ENCODE measurements at regions not wholly inside any gene's neighbourhood (a gene's known extent, or its start where the extent isn't known, plus 50 kb on each side); places are given as distances from the start of the nearest gene placed in this dataset.
"Not testable (repeated sequence)": the region's sequence is repeated elsewhere in the genome, so short reads cannot be mapped to it uniquely, and the experiment has no call there.

DNA sequence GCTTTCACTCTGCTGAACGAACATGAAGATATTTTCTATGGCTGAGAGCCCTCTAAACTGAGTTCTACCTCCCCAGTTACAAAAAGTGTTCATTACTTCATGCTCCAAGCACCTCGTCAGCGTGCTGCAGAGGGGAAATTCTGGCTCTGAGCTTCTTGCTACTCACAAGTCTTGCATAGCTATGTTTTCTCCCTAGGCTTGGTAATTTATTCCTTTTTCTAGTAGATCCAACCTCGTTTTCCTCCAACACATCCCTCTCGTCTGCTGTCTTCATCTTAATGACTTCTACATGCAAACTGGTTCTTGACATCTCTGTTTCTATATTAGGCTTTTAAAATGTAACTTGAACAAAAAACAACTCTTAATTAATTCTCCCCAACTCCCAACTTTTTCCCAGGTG is 1034.5 kb downstream of the REEP3 start:
- Histone ChIP-seq H3K27me3 (ENCODE audit: insufficient read depth, low read length) (no peaks in the 10 kb centered on the region), H3K9ac (ENCODE audit: low read depth, low read length) (no peak overlapping the region), H3K4me1 (ENCODE audit: insufficient read depth, low read length) (no peaks in the 10 kb centered on the region; the same call in 1 of the 2 replicates), H3K9me3 (ENCODE audit: insufficient read depth, low read depth, low read length) (no peaks in the 10 kb centered on the region), H3K4me3 (ENCODE audit: low read length) (no peak overlapping the region), H3K36me3 (ENCODE audit: insufficient read depth, low read depth, low read length) (no peaks in the 10 kb centered on the region), H3K27ac (ENCODE audit: low read length) (no peak overlapping the region)

DNA sequence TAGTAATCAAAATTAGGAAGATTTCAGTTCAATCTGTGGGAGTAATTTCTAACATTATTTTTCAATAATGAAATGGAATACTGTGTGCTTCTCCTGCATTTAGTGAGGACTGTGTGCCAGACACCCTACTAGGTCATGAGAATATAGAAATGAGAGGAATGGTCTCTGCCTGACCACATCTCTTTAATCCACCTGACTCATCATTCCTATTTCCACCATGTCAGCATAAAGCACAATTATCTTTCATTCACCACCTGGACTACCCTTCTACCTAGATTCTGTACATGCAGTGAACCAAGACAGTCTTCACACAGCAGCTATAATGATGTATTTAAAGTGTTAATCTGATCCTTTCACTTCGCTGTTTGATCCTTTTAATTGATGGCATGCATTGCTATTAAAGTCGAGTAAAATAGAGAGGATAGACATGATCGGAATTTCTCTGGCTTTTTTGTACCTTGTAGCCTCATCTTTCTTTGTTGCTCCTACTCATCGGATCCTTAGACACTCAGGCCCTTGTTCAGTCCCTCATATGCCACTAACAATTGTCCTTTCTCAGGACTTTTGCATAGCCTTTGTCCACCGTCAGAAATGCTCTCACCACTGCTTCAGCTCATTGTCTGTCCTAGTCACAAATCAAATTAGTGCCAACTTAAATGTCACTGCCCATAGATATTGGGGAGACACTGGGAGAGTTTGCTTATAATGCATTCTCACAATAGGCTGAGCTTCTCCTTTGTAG is 1037.1 kb downstream of the REEP3 start:
- Histone ChIP-seq H3K27ac (ENCODE audit: low read length) (no peak overlapping the region), H3K36me3 (ENCODE audit: insufficient read depth, low read depth, low read length) (no peaks in the 10 kb centered on the region), H3K9me3 (ENCODE audit: insufficient read depth, low read depth, low read length) (no peaks in the 10 kb centered on the region), H3K9ac (ENCODE audit: low read depth, low read length) (no peak overlapping the region), H3K4me3 (ENCODE audit: low read length) (no peak overlapping the region), H3K27me3 (ENCODE audit: insufficient read depth, low read length) (no peaks in the 10 kb centered on the region), H3K4me1 (ENCODE audit: insufficient read depth, low read length) (no peaks in the 10 kb centered on the region)

DNA sequence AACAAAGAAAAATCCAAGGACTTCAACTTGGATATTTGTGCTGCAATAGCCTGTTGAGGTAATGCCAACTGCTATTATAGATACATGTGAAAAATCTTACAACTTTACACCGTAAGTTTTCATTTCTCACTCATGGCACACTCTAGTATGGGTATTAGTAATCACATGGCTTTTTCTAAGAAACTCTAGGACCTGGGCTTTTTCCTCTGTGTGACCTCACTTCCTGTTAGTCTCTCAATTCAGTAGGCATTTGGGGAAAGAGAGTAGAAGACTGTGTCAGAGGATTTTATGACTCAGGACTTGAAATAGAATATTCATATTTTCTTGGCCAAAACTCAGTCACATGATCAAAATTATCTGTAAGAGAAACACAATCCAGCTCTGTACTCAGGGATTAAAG is 1049.9 kb downstream of the REEP3 start:
- H3K4me1 ChIP-seq (ENCODE audit: insufficient read depth, low read length): no peaks in the 10 kb centered on the region
- no peak overlapping the region for H3K9ac ChIP-seq (ENCODE audit: low read depth, low read length)
- no peaks in the 10 kb centered on the region for H3K36me3 ChIP-seq (ENCODE audit: insufficient read depth, low read depth, low read length)
- H3K4me3 ChIP-seq (ENCODE audit: low read length): no peak overlapping the region
- H3K27me3 ChIP-seq (ENCODE audit: insufficient read depth, low read length): no peaks in the 10 kb centered on the region
- no peaks in the 10 kb centered on the region for H3K9me3 ChIP-seq (ENCODE audit: insufficient read depth, low read depth, low read length)
- H3K27ac ChIP-seq (ENCODE audit: low read length): no peak overlapping the region

DNA sequence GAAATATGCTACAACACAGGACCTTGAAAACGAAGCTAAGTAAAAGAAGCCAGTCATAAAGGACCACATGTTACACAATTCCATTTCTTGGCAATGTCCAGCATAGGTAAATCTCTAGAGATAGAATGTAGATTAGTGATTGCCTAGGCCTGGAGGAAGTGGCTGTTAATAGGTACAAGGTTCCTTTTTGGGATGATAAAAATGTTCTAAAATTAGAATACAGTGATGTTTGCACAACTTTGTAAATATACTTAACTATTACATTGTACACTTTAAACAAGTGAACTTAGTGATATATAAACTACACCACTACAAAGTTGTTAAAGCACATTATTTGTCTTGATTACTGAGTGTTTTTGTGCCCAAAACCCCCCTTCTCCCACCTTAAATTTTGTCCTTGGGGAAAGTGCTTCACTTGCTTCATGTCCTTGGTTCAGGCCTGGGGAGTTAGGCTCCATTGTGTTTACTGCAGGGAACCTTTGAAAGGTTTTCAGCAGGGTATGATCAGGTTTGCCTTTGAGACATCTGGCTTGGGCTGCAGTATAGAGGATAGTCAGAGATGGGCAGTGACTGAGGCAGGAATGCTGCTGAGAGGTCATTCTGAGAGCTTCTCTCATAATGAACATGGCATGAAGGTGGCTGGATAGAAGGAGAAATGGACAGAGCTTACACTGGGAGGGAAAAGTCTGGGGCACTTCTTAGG is 1052.6 kb downstream of the REEP3 start:
- no peaks in the 10 kb centered on the region for H3K27me3 ChIP-seq (ENCODE audit: insufficient read depth, low read length)
- no peak overlapping the region for H3K27ac ChIP-seq (ENCODE audit: low read length)
- no peak overlapping the region for H3K9ac ChIP-seq (ENCODE audit: low read depth, low read length)
- H3K4me1 ChIP-seq (ENCODE audit: insufficient read depth, low read length): no peaks in the 10 kb centered on the region
- no peaks in the 10 kb centered on the region for H3K36me3 ChIP-seq (ENCODE audit: insufficient read depth, low read depth, low read length)
- H3K4me3 ChIP-seq (ENCODE audit: low read length): no peak overlapping the region
- H3K9me3 ChIP-seq (ENCODE audit: insufficient read depth, low read depth, low read length): no peaks in the 10 kb centered on the region

DNA sequence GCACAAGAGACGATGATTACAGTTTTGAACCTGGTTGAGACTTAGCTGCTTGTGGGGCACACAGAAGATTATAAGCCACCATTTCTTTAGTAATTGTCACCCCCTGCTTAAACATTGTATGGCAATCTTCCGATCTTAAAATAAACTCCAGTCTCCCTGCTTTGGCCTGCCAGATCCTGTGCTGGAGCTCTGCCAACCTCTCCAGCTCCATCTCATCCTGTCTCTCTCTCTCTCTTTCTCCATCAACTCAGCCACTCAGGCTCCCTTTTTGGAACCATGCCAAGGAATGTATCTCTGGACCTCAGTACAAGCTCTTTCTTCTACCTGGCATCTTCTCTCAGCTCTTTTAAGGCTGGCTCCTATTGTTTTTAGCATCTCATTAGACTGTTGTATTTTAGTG is 1053.2 kb downstream of the REEP3 start:
- Histone ChIP-seq H3K4me3 (ENCODE audit: low read length) (no peak overlapping the region), H3K27me3 (ENCODE audit: insufficient read depth, low read length) (no peaks in the 10 kb centered on the region), H3K9me3 (ENCODE audit: insufficient read depth, low read depth, low read length) (no peaks in the 10 kb centered on the region), H3K36me3 (ENCODE audit: insufficient read depth, low read depth, low read length) (no peaks in the 10 kb centered on the region), H3K9ac (ENCODE audit: low read depth, low read length) (no peak overlapping the region), H3K4me1 (ENCODE audit: insufficient read depth, low read length) (no peaks in the 10 kb centered on the region), H3K27ac (ENCODE audit: low read length) (no peak overlapping the region)

DNA sequence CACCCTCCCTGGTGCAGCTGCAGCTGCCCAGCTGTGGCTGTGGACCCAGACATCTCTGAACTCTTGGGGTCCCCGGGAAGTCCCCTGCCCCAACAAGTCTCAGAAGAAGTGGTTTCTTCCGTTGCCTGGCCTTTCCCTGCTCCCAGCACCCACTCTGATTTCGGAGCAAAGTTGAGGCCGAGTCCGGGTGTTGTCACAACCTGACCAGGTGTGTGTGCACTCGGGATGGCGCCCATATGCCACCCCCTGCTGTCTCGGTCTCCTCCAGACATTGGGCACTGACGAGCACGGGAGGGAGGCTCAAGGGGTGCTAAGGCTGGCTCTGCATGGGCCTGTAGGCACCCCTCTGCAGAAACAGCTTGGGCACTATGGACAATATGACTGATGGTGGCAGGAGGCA is 1055.3 kb downstream of the REEP3 start:
- H3K9ac ChIP-seq (ENCODE audit: low read depth, low read length): no peak overlapping the region
- H3K4me1 ChIP-seq (ENCODE audit: insufficient read depth, low read length): no peaks in the 10 kb centered on the region
- no peaks in the 10 kb centered on the region for H3K36me3 ChIP-seq (ENCODE audit: insufficient read depth, low read depth, low read length)

DNA sequence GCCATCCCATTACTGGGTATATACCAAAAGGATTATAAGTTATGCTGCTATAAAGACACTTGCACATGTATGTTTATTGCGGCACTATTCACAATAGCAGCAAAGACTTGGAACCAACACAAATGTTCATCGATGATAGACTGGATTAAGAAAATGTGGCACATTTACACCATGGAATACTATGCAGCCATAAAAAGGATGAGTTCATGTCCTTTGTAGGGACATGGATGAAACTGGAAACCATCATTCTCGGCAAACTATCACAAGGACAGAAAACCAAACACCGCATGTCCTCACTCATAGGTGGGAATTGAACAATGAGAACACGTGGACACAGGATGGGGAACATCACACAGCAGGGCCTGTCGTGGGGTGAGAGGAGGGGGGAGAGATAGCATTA is 1057.6 kb downstream of the REEP3 start:
- H3K27ac ChIP-seq (ENCODE audit: low read length); H3K4me3 ChIP-seq (ENCODE audit: low read length); H3K36me3 ChIP-seq (ENCODE audit: insufficient read depth, low read depth, low read length); H3K9me3 ChIP-seq (ENCODE audit: insufficient read depth, low read depth, low read length); H3K27me3 ChIP-seq (ENCODE audit: insufficient read depth, low read length); H3K9ac ChIP-seq (ENCODE audit: low read depth, low read length); H3K4me1 ChIP-seq (ENCODE audit: insufficient read depth, low read length): not testable (repeated sequence)

More for the DNA sequence above, 1055.3 kb downstream of the REEP3 start:
- Histone ChIP-seq H3K9me3 (ENCODE audit: insufficient read depth, low read depth, low read length) (no peaks in the 10 kb centered on the region), H3K4me3 (ENCODE audit: low read length) (no peak overlapping the region), H3K27me3 (ENCODE audit: insufficient read depth, low read length) (no peaks in the 10 kb centered on the region), H3K27ac (ENCODE audit: low read length) (no peak overlapping the region)

DNA sequence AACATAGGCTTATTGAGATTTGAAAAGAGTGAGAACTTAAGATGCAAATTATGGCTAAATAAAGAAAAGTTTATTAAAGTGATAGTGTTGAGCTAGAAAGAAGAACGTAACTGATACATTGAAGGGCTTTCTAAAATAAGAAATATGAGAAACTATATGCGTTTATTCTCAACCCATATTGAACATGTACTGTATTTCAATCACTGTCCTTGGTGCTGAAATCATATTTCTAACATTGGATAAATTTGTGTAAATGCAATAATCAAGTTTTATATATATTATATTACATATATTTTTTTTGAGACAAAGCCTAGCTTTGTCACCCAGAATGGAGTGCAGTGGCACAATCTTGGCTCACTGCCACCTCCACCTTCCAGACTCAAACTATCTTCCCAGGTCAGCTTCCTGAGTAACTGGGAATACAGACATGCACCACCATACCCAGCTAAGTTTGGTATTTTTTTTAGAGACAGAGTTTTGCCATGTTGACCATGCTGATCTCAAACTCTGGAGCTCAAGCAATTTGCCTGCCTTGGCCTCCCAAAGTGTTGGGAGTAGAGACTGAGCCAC is 1065.8 kb downstream of the REEP3 start:
- Histone ChIP-seq H3K9me3 (ENCODE audit: insufficient read depth, low read depth, low read length) (no peaks in the 10 kb centered on the region), H3K27me3 (ENCODE audit: insufficient read depth, low read length) (no peaks in the 10 kb centered on the region), H3K36me3 (ENCODE audit: insufficient read depth, low read depth, low read length) (no peaks in the 10 kb centered on the region), H3K27ac (ENCODE audit: low read length) (no peak overlapping the region), H3K4me1 (ENCODE audit: insufficient read depth, low read length) (no peaks in the 10 kb centered on the region), H3K9ac (ENCODE audit: low read depth, low read length) (no peak overlapping the region), H3K4me3 (ENCODE audit: low read length) (no peak overlapping the region)

DNA sequence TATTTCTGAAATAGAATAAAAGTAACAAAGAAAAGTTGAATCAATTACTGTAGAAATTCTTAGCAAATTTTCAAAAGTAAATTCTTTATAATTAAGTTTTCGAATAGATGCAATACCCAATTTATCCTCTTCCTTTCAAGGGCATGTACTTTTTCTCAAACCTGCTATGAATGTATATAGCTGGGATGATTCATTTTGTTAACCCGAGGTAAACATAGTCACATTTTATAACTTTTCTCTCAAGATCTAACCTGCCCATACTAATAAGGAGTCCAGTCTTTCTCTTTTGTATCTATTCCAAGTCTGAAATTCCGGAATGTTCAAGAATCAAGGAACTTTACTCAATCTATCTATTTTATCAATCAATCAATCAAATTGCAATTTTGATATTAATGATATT is 1072.9 kb downstream of the REEP3 start:
- no peak overlapping the region for H3K9ac ChIP-seq (ENCODE audit: low read depth, low read length)
- H3K27me3 ChIP-seq (ENCODE audit: insufficient read depth, low read length): no peaks in the 10 kb centered on the region
- no peak overlapping the region for H3K27ac ChIP-seq (ENCODE audit: low read length)
- no peaks in the 10 kb centered on the region for H3K36me3 ChIP-seq (ENCODE audit: insufficient read depth, low read depth, low read length)
- no peaks in the 10 kb centered on the region for H3K9me3 ChIP-seq (ENCODE audit: insufficient read depth, low read depth, low read length)
- H3K4me1 ChIP-seq (ENCODE audit: insufficient read depth, low read length): no peaks in the 10 kb centered on the region
- H3K4me3 ChIP-seq (ENCODE audit: low read length): no peak overlapping the region

DNA sequence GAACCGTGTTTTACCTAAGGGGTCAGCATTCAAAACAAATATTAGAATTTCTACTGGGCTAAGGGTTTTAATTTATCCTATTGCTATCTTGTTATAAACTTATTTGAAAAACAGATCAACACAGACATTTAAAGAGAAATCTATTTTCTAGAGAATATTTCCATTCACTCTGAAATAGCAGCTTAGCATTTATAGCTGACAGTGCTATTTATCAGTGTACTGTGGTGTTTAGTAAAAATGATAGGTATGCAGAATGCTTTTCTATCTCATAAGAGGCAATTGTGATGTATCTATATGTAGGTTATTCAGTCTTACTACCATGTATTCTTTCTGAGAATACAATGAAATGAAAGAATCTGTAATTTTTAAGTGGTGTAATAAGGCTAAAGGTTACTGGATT is 1077.4 kb downstream of the REEP3 start:
- Histone ChIP-seq H3K27ac (ENCODE audit: low read length) (no peak overlapping the region), H3K9me3 (ENCODE audit: insufficient read depth, low read depth, low read length) (no peaks in the 10 kb centered on the region), H3K27me3 (ENCODE audit: insufficient read depth, low read length) (no peaks in the 10 kb centered on the region), H3K9ac (ENCODE audit: low read depth, low read length) (no peak overlapping the region), H3K36me3 (ENCODE audit: insufficient read depth, low read depth, low read length) (no peaks in the 10 kb centered on the region), H3K4me1 (ENCODE audit: insufficient read depth, low read length) (no peaks in the 10 kb centered on the region), H3K4me3 (ENCODE audit: low read length) (no peak overlapping the region)

DNA sequence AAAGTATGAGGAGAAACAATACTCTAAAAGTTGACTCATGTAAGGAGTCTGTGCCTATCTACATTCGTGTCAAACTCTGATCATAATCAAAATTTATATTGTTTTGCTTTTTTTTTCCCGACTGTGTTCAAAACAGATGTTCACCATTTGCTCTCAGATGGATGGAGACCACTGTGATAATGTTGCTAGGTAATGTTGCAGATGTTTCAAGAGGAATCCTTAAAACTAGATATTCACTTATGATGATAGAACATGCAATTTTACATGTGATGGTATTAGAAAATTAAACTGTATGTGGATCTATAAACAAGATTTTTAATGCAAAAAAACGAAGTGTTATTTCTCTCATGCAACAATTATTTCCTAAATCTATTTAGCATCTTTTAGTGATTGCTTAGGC is 1080.1 kb downstream of the REEP3 start:
- Histone ChIP-seq H3K4me3 (ENCODE audit: low read length) (no peak overlapping the region), H3K9ac (ENCODE audit: low read depth, low read length) (no peak overlapping the region), H3K27ac (ENCODE audit: low read length) (no peak overlapping the region), H3K4me1 (ENCODE audit: insufficient read depth, low read length) (no peaks in the 10 kb centered on the region), H3K36me3 (ENCODE audit: insufficient read depth, low read depth, low read length) (no peaks in the 10 kb centered on the region), H3K27me3 (ENCODE audit: insufficient read depth, low read length) (no peaks in the 10 kb centered on the region), H3K9me3 (ENCODE audit: insufficient read depth, low read depth, low read length) (no peaks in the 10 kb centered on the region)

DNA sequence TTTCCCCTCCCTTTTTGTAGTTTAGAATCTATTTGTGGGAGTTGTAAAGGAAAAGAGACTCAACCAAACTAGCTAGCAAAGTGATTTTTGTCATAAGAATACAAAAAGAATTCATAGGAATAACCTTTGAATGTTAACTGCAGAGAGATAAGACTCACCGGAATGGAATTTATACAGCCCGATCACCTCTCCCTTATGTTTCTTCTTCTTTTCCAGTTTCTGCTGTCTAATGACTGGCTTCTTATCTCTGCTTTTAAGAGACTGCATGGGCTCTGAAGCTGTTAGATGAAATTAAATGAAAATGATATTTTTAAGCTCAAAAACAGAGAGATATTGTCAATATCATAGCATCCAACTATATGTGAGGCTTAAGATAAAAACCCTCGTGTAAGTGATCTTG is 1095.9 kb downstream of the REEP3 start:
- Histone ChIP-seq H3K4me3 (ENCODE audit: low read length) (no peak overlapping the region), H3K27ac (ENCODE audit: low read length) (no peak overlapping the region), H3K9me3 (ENCODE audit: insufficient read depth, low read depth, low read length) (no peaks in the 10 kb centered on the region), H3K9ac (ENCODE audit: low read depth, low read length) (no peak overlapping the region), H3K4me1 (ENCODE audit: insufficient read depth, low read length) (no peaks in the 10 kb centered on the region), H3K27me3 (ENCODE audit: insufficient read depth, low read length) (no peaks in the 10 kb centered on the region), H3K36me3 (ENCODE audit: insufficient read depth, low read depth, low read length) (no peaks in the 10 kb centered on the region)

Data from iPS-20b (cell line).